HUES64 (cell line): ENCODE measurements at regions not wholly inside any gene's neighbourhood (a gene's known extent, or its start where the extent isn't known, plus 50 kb on each side); places are given as distances from the start of the nearest gene placed in this dataset.

ENCODE experiments used
- H3K27ac ChIP-seq: 2 replicates; pipeline ENCODE4 v1.7.0; 2013; ENCODE audit warnings: low read depth, low read length, inconsistent platforms
- H3K27me3 ChIP-seq: 2 replicates; pipeline ENCODE4 v1.6.1; 2013; ENCODE audit warnings: mild to moderate bottlenecking, low read length; ENCODE audit not compliant: insufficient read depth
- H3K36me3 ChIP-seq: 2 replicates; pipeline ENCODE4 v1.6.1; 2013; ENCODE audit warnings: mild to moderate bottlenecking, low read length; ENCODE audit not compliant: insufficient read depth
- H3K4me1 ChIP-seq: 2 replicates; pipeline ENCODE4 v1.6.1; 2013; ENCODE audit warnings: mild to moderate bottlenecking, low read length, moderate library complexity; ENCODE audit not compliant: insufficient read depth
- H3K4me3 ChIP-seq: 2 replicates; pipeline ENCODE4 v1.5.1; 2013; ENCODE audit warnings: mild to moderate bottlenecking, low read length, moderate library complexity
- H3K9ac ChIP-seq: 2 replicates; pipeline ENCODE4 v1.6.1; 2013; ENCODE audit warnings: mild to moderate bottlenecking, low read depth, low read length
- H3K9me3 ChIP-seq: 2 replicates; pipeline ENCODE4 v1.6.1; 2013; ENCODE audit warnings: low read depth, low read length; ENCODE audit not compliant: insufficient read depth
- WGBS: fragments of 150-250, 120-280 bp; methylation state at CpG from one replicate; pipeline ENCODE4 v1.1.7; 2013; ENCODE audit warnings: missing lambda C conversion rate; 5-methylcytosine and 5-hydroxymethylcytosine counted together

GRCh38 chr9:17846948-17847655 is 268.2 kb downstream of the SH3GL2 start:
- Histone ChIP-seq H3K36me3 (no peaks in the 10 kb centered on the region), H3K27me3 (no peaks in the 10 kb centered on the region), H3K9ac (no peak overlapping the region), H3K4me1 (peaks cover 3% of the 10 kb centered on the region; the same call in 1 of the 2 replicates), H3K4me3 (no peak overlapping the region), H3K9me3 (peaks cover 12% of the 10 kb centered on the region), H3K27ac (no peak overlapping the region)
- WGBS: 92% methylated on average over 4 of the region's 4 CpGs

- H3K9ac ChIP-seq: no peak overlapping the region
- no peaks in the 10 kb centered on the region for H3K36me3 ChIP-seq
- peaks cover 5% of the 10 kb centered on the region; the same call in 1 of the 2 replicates for H3K4me1 ChIP-seq
- H3K9me3 ChIP-seq: peaks cover 12% of the 10 kb centered on the region
- H3K27ac ChIP-seq: no peak overlapping the region
- 100% methylated on average over 3 of the region's 3 CpGs for WGBS
- no peak overlapping the region for H3K4me3 ChIP-seq
- no peaks in the 10 kb centered on the region for H3K27me3 ChIP-seq
These were observed 269.0 kb downstream of the SH3GL2 start for GRCh38 chr9:17847908-17848307.

- WGBS: 21% methylated on average over 2 of the region's 2 CpGs
- peaks cover 5% of the 10 kb centered on the region; the same call in 1 of the 2 replicates for H3K4me1 ChIP-seq
These were observed 273.2 kb downstream of the SH3GL2 start for GRCh38 chr9:17852108-17852507.

GRCh38 chr9:17854487-17854886 is 275.6 kb downstream of the SH3GL2 start:
- no peak overlapping the region for H3K27ac ChIP-seq
- WGBS: 90% methylated on average over 1 of the region's 1 CpG
- H3K4me3 ChIP-seq: no peak overlapping the region

More at GRCh38 chr9:17852108-17852507, 273.2 kb downstream of the SH3GL2 start:
- no peak overlapping the region for H3K9ac ChIP-seq
- no peak overlapping the region for H3K4me3 ChIP-seq
- no peak overlapping the region for H3K27ac ChIP-seq
- H3K9me3 ChIP-seq: no peaks in the 10 kb centered on the region
- H3K36me3 ChIP-seq: no peaks in the 10 kb centered on the region
- no peaks in the 10 kb centered on the region for H3K27me3 ChIP-seq

GRCh38 chr9:17856995-17857394 is 278.1 kb downstream of the SH3GL2 start:
- H3K27me3 ChIP-seq: no peaks in the 10 kb centered on the region
- H3K4me3 ChIP-seq: no peak overlapping the region
- H3K9ac ChIP-seq: no peak overlapping the region
- WGBS: 93% methylated on average over 3 of the region's 3 CpGs
- peaks cover 3% of the 10 kb centered on the region; the same call in 1 of the 2 replicates for H3K4me1 ChIP-seq
- H3K36me3 ChIP-seq: no peaks in the 10 kb centered on the region
- no peak overlapping the region for H3K27ac ChIP-seq
- H3K9me3 ChIP-seq: no peaks in the 10 kb centered on the region

More at GRCh38 chr9:17854487-17854886, 275.6 kb downstream of the SH3GL2 start:
- Histone ChIP-seq H3K36me3 (no peaks in the 10 kb centered on the region), H3K9ac (no peak overlapping the region), H3K27me3 (no peaks in the 10 kb centered on the region), H3K9me3 (no peaks in the 10 kb centered on the region), H3K4me1 (peaks cover 5% of the 10 kb centered on the region; the same call in 1 of the 2 replicates)

- Histone ChIP-seq H3K9me3 (no peaks in the 10 kb centered on the region), H3K4me3 (no peak overlapping the region), H3K27ac (no peak overlapping the region), H3K4me1 (no peaks in the 10 kb centered on the region), H3K36me3 (no peaks in the 10 kb centered on the region), H3K27me3 (no peaks in the 10 kb centered on the region), H3K9ac (no peak overlapping the region)
- WGBS: 94% methylated on average over 3 of the region's 3 CpGs
These were observed 280.4 kb downstream of the SH3GL2 start for GRCh38 chr9:17859228-17859627.

- no peaks in the 10 kb centered on the region for H3K4me1 ChIP-seq
- H3K9ac ChIP-seq: no peak overlapping the region
- H3K27me3 ChIP-seq: no peaks in the 10 kb centered on the region
- no peak overlapping the region for H3K27ac ChIP-seq
- 96% methylated on average over 4 of the region's 4 CpGs for WGBS
- H3K4me3 ChIP-seq: no peak overlapping the region
- no peaks in the 10 kb centered on the region for H3K9me3 ChIP-seq
- H3K36me3 ChIP-seq: no peaks in the 10 kb centered on the region
These were observed 281.1 kb downstream of the SH3GL2 start for GRCh38 chr9:17859987-17860386.

GRCh38 chr9:17862101-17862500 is 283.2 kb downstream of the SH3GL2 start:
- WGBS: 94% methylated on average over 4 of the region's 4 CpGs

GRCh38 chr9:17862629-17863028 is 283.8 kb downstream of the SH3GL2 start:
- 93% methylated on average over 4 of the region's 4 CpGs for WGBS
- H3K4me3 ChIP-seq: no peak overlapping the region
- no peak overlapping the region for H3K27ac ChIP-seq
- H3K27me3 ChIP-seq: no peaks in the 10 kb centered on the region
- H3K36me3 ChIP-seq: no peaks in the 10 kb centered on the region
- H3K4me1 ChIP-seq: no peaks in the 10 kb centered on the region
- no peak overlapping the region for H3K9ac ChIP-seq
- no peaks in the 10 kb centered on the region for H3K9me3 ChIP-seq

More at GRCh38 chr9:17862101-17862500, 283.2 kb downstream of the SH3GL2 start:
- H3K9me3 ChIP-seq: no peaks in the 10 kb centered on the region
- no peaks in the 10 kb centered on the region for H3K36me3 ChIP-seq
- no peak overlapping the region for H3K9ac ChIP-seq
- no peak overlapping the region for H3K27ac ChIP-seq
- H3K27me3 ChIP-seq: no peaks in the 10 kb centered on the region
- no peaks in the 10 kb centered on the region for H3K4me1 ChIP-seq
- H3K4me3 ChIP-seq: no peak overlapping the region

GRCh38 chr9:17863213-17863883 is 284.5 kb downstream of the SH3GL2 start:
- Histone ChIP-seq H3K36me3 (no peaks in the 10 kb centered on the region), H3K4me1 (no peaks in the 10 kb centered on the region), H3K9ac (no peak overlapping the region), H3K9me3 (no peaks in the 10 kb centered on the region), H3K27ac (no peak overlapping the region), H3K27me3 (no peaks in the 10 kb centered on the region), H3K4me3 (no peak overlapping the region)
- WGBS: 91% methylated on average over 3 of the region's 4 CpGs

GRCh38 chr9:17863924-17864323 is 285.1 kb downstream of the SH3GL2 start:
- Histone ChIP-seq H3K4me1 (no peaks in the 10 kb centered on the region), H3K27me3 (no peaks in the 10 kb centered on the region), H3K27ac (no peak overlapping the region), H3K36me3 (no peaks in the 10 kb centered on the region), H3K4me3 (no peak overlapping the region), H3K9ac (no peak overlapping the region), H3K9me3 (no peaks in the 10 kb centered on the region)
